ENCODE measurements at regions not wholly inside any gene's neighbourhood (a gene's known extent, or its start where the extent isn't known, plus 50 kb on each side); places are given as distances from the start of the nearest gene placed in this dataset.

DNA sequence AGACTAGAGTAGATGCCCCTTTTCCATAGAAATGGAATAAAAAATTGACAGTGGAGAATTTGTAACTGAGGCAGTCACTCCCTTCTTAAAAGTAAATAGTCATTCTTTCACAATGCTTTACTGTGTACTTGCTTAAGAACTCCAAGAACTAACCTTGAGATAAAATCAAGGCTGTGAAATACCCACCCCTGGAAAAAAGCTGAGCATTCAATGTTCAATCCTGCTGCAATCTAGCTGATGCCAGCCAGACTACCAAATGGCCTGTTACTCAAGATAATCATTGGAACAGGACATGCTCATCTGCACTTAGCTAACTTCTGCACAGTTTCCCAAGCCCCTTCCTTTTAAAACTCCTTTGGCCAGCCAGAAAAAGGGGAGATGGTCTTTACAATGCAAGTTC, 367.4 kb upstream of the GULP1 start:
- DNase-seq (ENCODE audit: extremely low read depth, low read depth, low spot score): no peak

DNA sequence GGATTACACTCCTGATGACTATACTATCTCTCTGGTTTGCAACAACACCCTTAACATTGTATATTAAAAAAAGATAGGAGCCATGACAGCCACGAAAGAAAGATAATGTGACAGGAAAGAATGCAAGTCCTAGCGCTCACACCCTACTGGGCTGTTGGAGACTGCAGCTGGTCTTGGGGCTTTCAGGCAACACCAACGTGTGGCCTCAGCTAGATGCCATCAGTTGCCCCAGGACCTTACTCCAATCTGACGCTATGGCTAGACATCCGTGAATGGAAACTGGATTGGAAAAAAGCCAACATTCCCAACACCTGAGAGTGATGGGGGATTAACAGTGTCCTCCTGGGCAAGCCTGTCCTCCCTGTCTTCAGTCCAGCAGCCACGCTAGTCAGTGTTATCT, 357.4 kb upstream of the GULP1 start:
- DNase-seq (ENCODE audit: extremely low read depth, low read depth, low spot score): no peak

DNA sequence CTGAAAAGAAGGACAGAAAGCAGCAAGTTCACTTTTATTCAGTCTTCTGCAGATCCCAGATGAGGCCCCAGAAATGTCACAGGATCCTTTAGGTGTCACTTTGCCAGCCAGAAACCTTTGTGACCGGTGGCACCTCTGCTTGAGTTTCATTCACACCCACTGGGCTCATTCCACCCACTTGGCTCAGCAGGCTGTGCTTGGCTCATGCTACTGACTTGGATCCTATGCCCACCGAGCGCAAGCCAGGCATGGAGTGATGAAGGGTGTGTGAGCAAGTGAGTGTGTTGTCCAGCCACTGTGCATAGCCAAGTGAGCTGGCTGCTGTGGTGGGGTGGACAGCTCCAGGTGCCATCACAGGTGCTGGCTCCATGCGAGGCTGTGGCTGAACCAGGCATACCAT, 357.0 kb upstream of the GULP1 start:
- DNase-seq (ENCODE audit: extremely low read depth, low read depth, low spot score): no peak

DNA sequence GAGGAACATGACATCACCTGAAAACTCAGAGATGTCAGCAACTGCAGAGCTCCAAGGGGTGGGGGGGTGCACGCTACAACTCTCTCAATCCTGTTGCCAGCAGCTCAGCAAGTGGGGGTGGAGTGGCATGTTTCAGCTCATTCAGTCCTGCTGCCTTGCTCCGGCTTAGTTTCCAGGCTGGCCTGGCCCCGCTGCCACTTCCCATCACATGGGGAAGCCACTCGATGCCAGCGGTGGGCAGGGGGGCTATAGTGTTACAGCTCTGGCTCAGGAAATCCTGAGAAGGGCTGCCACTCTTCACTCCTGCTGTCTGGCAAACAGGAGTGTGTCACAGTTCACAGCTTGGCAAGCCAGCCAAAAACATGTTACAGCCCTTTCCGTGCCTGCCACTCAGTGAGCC, 356.5 kb upstream of the GULP1 start:
- no peak for DNase-seq (ENCODE audit: extremely low read depth, low read depth, low spot score)

DNA sequence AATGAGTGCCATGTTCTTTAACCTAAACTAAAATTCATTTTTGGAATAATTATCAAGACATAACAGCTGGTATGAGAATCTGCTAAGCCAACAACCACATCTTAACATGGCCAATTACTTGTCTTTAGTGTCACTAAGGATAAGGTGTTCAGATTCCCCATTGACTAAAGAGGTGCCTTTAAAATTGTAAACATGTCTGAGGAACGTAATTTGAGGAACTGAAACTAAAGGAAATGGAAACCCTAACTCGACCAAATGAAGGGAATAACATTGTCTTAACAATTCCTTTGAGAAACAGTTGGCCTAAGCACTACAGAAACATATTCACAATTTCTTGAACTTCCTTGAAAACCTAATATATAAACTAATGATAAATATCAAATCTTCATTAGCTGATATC, 355.4 kb upstream of the GULP1 start:
- no peak for DNase-seq (ENCODE audit: extremely low read depth, low read depth, low spot score)

GRCh38 chr2:187939180-187939579, 352.5 kb upstream of the GULP1 start:
- DNase-seq (ENCODE audit: extremely low read depth, low read depth, low spot score): no peak

- no peak for DNase-seq (ENCODE audit: extremely low read depth, low read depth, low spot score)
Observed at GRCh38 chr2:187942876-187943275, 348.8 kb upstream of the GULP1 start.

DNA sequence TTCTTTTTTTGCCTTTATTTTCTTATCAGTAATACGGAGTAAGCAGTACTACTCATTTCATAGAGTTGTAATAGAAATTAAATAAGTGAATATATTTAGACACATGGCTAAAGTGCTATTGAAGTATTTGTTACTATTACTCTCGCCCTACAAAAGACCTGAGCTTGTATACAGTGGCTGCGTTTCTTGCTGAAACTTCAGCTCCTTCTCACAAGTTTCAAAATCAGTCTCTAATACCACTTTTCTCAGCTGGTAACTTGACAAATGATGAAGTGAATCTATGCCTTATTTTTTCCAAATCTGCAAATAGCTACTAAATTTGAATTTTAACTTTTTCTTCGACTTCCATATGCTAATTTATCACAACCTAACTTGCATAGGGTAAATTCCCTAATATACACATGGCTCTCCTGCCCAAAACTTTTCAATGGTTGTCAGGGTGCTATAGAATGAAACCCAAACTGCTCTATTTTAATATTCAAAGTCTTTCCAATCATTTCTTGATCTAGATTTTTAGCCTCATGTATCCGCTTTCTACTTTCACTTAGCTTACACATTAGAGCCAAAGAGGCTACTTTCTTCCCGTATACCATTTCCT, 347.8 kb upstream of the GULP1 start:
- no peak for DNase-seq (ENCODE audit: extremely low read depth, low read depth, low spot score)

- DNase-seq (ENCODE audit: extremely low read depth, low read depth, low spot score): no peak
Observed at GRCh38 chr2:187949859-187950258, 341.8 kb upstream of the GULP1 start.

GRCh38 chr2:187951470-187952218, 340.0 kb upstream of the GULP1 start:
- DNase-seq (ENCODE audit: extremely low read depth, low read depth, low spot score): no peak

DNA sequence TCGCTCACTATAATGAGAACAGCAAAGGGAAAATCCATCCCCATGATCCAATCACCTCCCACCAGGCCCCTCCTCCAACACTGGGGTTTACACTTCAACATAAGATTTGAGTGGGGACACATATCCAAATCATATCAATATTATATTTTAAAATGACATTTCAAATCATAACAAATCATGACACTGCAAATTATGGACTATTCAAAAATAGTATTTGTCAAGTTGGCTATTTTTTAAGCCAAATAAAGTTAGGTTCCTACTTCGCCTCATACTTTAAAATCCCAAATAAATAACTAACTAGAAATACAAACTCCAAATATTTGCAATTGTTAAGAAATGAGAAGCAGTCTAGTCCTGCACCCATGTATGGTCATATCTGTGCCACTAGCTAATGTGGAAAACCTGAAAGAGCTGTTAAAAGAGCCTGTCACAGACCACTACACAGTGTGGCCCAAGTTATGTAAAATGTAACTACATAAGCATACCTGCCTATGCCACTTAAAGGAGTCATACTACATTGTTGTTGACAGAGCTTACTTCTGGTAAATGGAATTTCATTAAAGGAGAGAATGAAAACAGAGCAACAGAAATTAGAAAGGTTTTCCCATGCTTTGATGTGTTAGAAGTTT, 334.7 kb upstream of the GULP1 start:
- no peak for DNase-seq (ENCODE audit: extremely low read depth, low read depth, low spot score)

GRCh38 chr2:187959821-187960220, 331.9 kb upstream of the GULP1 start:
- peak; percentile 9 for DNase-seq (ENCODE audit: extremely low read depth, low read depth, low spot score)

DNA sequence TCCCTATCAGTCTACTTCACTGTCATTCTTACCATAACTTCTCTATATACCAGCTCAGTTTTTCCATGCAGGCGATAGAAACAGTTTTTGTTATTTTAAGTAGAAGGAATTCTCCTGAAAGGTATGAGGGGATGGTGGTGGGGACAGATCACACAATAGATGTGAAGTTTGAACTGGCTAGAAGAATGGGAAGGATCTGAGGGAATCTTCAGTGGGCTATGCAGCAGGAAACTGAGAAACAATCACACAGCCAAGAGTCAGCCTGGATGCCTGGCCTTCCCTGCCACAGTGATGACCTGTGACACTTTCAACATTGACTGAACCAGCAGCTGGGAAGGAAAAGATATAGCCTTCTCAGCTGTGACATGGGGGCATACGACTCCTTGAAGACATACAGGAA, 329.1 kb upstream of the GULP1 start:
- DNase-seq (ENCODE audit: extremely low read depth, low read depth, low spot score): no peak

DNA sequence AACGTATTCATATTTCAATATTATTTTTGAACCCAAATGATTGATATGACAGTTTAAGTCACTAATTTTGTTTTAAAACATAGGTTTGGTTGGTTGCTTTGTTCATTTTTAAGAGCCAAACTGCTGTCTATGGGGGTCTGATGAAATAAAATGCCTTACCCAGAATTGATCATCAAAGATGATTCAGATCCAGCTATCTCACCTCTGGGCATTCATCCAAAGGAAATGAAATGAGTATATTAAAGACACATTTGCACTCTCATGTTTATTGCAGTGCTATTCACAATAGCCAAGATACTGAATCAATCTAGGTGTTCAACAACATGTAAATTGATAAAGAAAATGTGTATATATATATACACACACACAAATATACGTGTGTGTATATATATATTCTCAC, 326.9 kb upstream of the GULP1 start:
- no peak for DNase-seq (ENCODE audit: extremely low read depth, low read depth, low spot score)

DNA sequence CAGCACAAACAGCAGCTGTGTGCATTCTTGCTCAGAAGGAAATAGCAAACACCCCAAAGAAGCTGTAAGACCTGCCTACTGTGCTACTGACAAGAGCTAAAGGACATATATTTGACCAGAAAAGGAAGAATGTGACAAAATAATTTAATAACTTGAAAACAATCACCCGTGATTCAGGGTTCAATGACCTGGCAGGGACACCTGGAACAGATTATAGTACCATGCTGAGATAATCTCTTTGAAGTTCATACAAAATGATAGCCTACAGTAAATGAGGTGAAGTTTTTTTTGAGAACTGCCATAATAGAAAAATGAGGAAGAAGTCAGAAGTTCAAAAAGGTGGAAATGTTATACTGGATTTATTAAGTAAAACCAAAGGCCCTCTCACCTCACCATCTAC, 324.8 kb upstream of the GULP1 start:
- DNase-seq (ENCODE audit: extremely low read depth, low read depth, low spot score): no peak

- DNase-seq (ENCODE audit: extremely low read depth, low read depth, low spot score): no peak
Observed at GRCh38 chr2:187971893-187972292, 319.8 kb upstream of the GULP1 start.

- no peak for DNase-seq (ENCODE audit: extremely low read depth, low read depth, low spot score)
Observed at GRCh38 chr2:187976259-187976985, 315.3 kb upstream of the GULP1 start.

DNA sequence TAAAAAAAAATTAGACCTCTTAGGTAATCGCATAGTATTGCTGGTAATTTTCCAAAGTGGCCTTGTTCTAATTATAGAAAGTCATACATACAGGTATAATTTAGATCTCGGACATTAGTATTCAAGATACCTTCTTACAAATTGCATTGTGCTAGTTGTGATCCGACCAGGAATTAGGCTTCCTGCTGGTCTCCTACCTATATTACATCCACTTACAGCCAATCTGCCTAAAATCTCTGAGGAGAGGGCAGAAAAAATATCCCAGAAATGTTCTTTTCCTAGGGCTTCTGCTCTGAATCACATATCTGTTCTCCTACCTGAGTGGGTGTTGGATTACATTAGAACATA, 314.7 kb upstream of the GULP1 start:
- DNase-seq (ENCODE audit: extremely low read depth, low read depth, low spot score): no peak

DNA sequence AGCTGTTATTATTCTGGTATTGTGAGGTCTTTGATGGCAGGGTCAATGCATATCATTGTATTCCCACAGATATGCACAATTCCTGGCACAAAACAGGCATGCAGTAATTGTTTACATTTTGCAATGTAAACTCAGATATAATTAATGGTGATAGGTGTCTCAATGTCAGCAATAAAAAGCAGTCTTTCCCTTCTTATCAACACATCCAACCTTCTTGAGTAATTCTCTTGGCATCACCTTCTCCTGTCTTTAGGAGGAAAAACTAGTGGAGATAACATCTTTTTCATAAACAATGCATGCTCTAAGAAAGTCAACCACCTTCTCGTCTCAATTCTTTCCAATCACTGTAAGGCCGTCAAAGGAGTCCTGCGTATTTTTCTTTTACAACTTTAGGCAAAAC, 313.3 kb upstream of the GULP1 start:
- DNase-seq (ENCODE audit: extremely low read depth, low read depth, low spot score): no peak

GRCh38 chr2:187982668-187983067, 309.0 kb upstream of the GULP1 start:
- no peak for DNase-seq (ENCODE audit: extremely low read depth, low read depth, low spot score)

- no peak for DNase-seq (ENCODE audit: extremely low read depth, low read depth, low spot score)
Observed at GRCh38 chr2:187985195-187985594, 306.5 kb upstream of the GULP1 start.

- DNase-seq (ENCODE audit: extremely low read depth, low read depth, low spot score): no peak
Observed at GRCh38 chr2:187985923-187986322, 305.8 kb upstream of the GULP1 start.
